AG10803 (cell line): ENCODE measurements at regions not wholly inside any gene's neighbourhood (a gene's known extent, or its start where the extent isn't known, plus 50 kb on each side); places are given as distances from the start of the nearest gene placed in this dataset.

Experiments
- DNase-seq: peaks from one replicate; pipeline ENCODE4 v3.0.0; 2010; ENCODE audit warnings: low read depth
- H3K4me3 ChIP-seq: 2 replicates; pipeline ENCODE4 v1.5.1; 2011; ENCODE audit warnings: mild to moderate bottlenecking, low read length, control low read depth
- TF ChIP-seq, protein P1 (sequence below): conservative IDR thresholded peaks from 2 replicates; pipeline ENCODE4 v1.5.1; 2011; ENCODE audit warnings: mild to moderate bottlenecking, low read length, control low read depth, inconsistent platforms

GRCh38 chr21:17989780-17990179 lies 170.6 kb upstream of the C21orf91 start:
- H3K4me3 ChIP-seq, result no peak overlapping the region
- no peak for DNase-seq
- TF ChIP-seq, protein P1, sequence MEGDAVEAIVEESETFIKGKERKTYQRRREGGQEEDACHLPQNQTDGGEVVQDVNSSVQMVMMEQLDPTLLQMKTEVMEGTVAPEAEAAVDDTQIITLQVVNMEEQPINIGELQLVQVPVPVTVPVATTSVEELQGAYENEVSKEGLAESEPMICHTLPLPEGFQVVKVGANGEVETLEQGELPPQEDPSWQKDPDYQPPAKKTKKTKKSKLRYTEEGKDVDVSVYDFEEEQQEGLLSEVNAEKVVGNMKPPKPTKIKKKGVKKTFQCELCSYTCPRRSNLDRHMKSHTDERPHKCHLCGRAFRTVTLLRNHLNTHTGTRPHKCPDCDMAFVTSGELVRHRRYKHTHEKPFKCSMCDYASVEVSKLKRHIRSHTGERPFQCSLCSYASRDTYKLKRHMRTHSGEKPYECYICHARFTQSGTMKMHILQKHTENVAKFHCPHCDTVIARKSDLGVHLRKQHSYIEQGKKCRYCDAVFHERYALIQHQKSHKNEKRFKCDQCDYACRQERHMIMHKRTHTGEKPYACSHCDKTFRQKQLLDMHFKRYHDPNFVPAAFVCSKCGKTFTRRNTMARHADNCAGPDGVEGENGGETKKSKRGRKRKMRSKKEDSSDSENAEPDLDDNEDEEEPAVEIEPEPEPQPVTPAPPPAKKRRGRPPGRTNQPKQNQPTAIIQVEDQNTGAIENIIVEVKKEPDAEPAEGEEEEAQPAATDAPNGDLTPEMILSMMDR, result no peak

GRCh38 chr21:17988102-17988437 lies 168.9 kb upstream of the C21orf91 start:
- no peak for DNase-seq
- TF ChIP-seq, protein P1, result no peak
- no peak overlapping the region for H3K4me3 ChIP-seq

- no peak for DNase-seq
- H3K4me3 ChIP-seq, result no peak overlapping the region
- TF ChIP-seq, protein P1, result no peak
These were observed 168.4 kb upstream of the C21orf91 start for GRCh38 chr21:17987382-17988101.

DNA sequence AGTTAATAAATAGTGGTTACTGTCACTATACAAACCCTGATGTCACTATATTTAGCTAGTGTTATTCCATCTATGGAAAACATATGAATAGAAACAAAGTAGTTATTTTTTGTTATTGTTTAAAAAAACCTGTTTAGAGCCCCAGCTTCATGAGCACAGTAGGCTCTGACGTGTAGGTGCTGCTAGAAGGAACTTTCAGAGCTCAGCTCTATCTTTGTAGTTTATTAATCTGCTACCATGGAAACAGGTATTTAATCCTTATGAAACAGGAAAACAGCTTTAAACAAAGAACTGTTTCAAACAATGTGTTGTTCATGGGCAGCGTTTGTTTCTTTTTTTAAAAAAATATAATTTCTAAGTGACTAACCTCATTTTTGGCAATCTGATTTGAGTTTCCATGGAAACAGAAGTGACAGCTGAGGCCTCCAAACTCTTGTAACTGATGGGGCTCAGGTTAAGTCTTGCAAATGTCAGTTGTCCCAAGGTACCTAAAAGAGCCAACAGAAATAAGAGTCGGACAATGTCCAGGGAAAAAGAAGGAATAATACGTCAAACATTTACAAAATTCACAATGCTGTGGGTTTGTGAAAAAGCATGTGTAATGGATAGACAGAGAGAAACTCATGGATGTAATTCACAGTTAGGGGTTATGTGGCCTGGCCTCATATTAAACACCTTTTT lies 162.0 kb upstream of the C21orf91 start:
- DNase-seq, result no peak
- TF ChIP-seq, protein P1, result no peak

DNA sequence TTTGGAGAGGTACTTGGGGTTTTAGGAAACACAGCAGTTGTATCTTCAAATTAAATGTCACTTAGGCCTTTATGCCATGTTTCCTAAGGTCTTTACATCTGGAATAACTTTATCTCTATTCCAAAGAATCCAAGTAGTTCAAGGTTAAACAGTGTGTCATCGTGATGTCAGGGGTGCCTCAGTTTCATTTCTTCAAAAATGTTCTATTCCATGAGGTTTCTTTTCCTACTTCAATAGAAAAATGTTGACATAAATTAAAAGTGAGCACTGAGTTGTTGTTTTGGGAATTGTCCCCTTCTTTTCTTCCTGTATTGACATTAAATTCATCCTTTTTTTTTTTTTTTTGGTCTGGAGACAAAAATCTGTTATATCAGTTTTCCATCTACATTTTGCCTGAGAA lies 160.6 kb upstream of the C21orf91 start:
- no peak overlapping the region for H3K4me3 ChIP-seq
- TF ChIP-seq, protein P1, result no peak
- DNase-seq, result no peak

More for the DNA sequence above, 162.0 kb upstream of the C21orf91 start:
- H3K4me3 ChIP-seq, result no peak overlapping the region

DNA sequence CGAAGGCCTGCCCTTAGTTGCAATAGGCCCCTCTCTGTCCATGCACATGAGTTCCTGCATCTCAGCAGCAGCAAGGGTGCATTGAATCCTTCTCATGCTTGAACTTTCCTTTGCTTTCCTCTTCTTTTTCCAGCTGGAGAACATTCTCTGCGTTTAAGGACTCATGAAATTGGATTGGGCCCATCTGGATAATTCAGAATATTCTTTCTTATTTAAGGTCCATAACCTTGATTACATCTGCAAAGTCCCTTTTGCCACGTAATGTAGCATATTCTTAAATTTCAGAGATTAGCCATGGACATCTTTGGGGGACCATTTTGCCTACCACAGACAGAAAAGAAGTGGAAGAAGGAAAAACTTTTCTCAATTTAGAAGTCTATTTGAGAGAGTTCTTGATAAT lies 159.7 kb upstream of the C21orf91 start:
- TF ChIP-seq, protein P1, result no peak
- DNase-seq, result no peak
- H3K4me3 ChIP-seq, result no peak overlapping the region

DNA sequence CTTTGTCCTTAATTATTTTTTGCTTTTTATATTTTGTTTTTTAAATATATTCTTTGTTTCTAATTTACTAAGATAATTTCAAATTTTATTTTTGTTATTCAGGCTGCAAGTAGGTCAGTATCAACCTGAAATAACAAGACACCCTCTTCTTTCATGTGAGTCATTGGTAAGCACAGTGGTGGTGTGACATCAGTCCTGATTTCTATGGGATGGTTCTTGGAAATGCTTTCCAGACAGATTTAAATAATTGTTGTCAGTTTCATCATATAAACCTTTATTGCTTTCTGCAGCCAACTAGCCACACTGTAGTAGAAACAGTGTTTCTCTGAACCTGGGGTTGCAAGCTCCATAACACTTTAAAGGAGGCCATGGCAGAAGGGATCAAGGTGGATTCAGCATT lies 157.5 kb upstream of the C21orf91 start:
- H3K4me3 ChIP-seq, result no peak overlapping the region
- DNase-seq, result no peak
- TF ChIP-seq, protein P1, result no peak
